GM18517 (cell line): ENCODE measurements at regions not wholly inside any gene's neighbourhood (a gene's known extent, or its start where the extent isn't known, plus 50 kb on each side); places are given as distances from the start of the nearest gene placed in this dataset.
"Not testable (repeated sequence)": the region's sequence is repeated elsewhere in the genome, so short reads cannot be mapped to it uniquely, and the experiment has no call there.

Experiments
- ATAC-seq: cut with Tn5 transposase; IDR thresholded peaks from one replicate; pipeline ENCODE4 v1.9.1; 2021; ENCODE audit warnings: mild to moderate bottlenecking, moderate library complexity; ENCODE audit not compliant: unreplicated experiment

GRCh38 chr3:150329408-150329807 lies 78.7 kb upstream of the TSC22D2 start:
- ATAC-seq = no peak

DNA sequence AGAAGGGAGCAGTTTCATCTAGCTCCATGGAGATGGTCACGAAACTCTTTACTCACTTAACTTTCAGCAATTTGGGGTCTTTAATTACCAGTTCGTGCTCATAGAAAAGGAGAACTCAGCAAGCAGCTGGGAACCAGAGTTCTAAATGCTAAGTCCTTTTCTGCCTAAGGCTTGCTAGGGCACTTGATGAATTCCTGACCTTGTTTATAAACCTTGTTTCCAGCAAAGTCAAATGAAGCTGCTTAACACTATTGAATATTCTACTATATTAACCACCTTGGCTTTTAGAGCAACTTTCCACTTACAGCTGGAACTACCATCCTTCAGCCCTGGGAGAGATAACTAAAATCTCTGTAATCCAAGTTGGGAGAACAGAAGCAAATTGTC lies 79.5 kb upstream of the TSC22D2 start:
- no peak for ATAC-seq

DNA sequence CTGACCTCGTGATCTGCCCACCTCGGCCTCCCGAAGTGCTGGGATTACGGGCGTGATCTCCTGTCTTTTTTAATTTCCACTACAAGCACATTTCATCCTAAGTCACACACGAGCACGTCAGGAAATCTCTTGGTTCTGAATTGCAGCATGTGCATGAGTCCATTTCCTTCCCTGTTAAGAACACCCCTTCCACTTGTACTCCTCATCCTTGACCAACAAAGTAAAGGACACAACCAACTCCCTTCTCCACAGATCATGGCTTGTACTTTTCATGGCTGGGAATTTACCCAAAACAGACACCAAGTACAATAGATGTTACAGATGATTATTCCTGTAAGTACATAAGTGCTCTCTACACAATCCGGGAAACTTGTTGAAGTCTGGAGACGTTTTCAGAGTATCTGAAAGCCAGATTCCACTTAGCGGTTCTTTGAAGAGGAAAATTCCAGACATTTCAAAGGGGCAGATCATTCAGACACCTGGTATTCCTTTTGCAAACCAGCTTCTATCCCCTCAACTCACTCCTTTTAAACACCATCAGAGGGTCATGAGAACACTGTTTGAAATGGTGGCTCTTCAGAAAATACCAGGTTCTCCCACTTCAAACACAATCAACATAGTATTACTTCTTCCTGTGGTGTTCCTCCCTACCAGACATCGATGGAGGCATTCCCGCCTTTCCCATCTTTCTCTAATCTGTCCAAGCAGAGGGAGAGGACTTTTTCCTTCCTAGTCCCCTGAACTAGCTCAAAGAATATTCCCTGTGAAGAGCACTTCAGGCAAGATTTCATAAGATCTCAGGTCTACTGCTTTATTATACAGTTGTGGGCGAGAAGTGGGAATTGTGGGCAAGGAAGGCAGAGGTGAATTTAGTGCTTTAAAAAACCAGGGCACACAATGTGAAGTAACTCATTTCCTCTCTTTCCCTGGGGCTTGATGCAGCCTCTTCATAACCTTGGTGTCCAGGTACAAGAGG lies 80.1 kb upstream of the TSC22D2 start:
- ATAC-seq = no peak

DNA sequence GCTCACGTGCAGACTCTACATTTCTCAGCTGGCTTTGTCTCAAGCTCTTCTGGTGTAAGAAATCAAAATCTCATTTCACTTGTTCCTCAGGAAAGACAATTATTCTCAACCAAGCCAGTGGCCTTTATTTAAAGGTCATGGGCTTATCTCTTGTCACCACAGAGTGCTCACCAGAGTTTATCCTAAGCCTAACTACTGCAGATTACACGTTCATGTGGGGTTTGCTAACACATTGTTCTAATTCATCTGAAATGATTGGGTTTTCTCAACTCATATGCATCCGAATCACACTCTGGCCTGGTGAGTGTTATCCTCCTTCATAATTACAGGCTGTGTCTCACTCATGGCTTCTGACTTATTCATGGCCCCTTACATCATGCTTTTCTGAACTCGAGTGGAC lies 83.3 kb upstream of the TSC22D2 start:
- no peak for ATAC-seq

- no peak for ATAC-seq
Measured at GRCh38 chr3:150324245-150324644, 83.9 kb upstream of the TSC22D2 start.

DNA sequence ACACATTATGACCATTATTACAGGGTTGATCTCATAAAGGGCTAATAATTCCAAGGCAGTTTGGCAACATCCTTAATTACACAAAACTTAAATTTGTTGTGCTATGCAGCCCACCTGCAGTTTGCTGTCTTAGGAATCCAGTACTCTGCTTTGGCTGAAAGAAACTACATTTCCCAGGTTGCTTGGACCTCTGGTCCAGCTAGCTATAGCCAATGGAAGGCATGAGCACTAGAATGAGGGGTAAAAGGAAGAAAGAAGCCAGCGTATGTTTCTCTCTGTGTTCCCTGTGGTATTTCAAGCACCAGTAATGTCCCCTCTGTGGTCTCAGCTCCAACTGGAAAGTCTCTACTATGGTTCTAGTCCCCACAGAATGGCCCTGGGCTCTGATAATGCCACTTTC lies 84.3 kb upstream of the TSC22D2 start:
- no peak for ATAC-seq

DNA sequence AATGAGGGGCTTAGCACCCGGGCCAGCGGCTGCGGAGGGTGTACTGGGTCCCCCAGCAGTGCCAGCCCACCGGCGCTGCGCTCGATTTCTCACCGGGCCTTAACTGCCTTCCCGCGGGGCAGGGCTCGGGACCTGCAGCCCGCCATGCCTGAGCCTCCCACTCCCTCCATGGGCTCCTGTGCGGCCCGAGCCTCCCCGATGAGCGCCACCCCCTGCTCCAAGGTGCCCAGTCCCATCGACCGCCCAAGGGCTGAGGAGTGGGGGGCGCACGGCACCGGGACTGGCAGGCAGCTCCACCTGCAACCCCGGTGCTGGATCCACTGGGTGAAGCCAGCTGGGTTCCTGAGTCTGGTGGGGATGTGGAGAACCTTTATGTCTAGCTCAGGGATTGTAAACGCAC lies 85.0 kb upstream of the TSC22D2 start:
- not testable (repeated sequence) for ATAC-seq

DNA sequence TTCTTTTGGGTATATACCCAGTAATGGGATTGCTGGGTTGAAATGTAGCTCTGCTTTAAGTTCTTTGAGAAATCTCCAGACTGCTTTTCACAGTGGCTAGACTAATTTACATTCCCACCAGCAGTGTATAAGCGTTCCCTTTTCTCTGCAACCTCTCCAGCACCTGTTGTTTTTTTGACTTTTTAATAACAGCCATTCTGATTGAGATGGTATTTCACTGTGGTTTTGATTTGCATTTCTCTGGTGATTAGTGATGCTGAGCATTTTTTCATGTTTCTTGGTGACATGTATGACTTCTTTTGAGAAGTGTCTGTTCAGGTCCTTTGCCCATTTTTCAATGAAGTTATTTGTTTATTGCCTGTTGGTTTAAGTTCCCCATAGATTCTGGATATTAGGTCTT lies 87.1 kb upstream of the TSC22D2 start:
- not testable (repeated sequence) for ATAC-seq

GRCh38 chr3:150319900-150320299 lies 88.2 kb upstream of the TSC22D2 start:
- no peak for ATAC-seq

DNA sequence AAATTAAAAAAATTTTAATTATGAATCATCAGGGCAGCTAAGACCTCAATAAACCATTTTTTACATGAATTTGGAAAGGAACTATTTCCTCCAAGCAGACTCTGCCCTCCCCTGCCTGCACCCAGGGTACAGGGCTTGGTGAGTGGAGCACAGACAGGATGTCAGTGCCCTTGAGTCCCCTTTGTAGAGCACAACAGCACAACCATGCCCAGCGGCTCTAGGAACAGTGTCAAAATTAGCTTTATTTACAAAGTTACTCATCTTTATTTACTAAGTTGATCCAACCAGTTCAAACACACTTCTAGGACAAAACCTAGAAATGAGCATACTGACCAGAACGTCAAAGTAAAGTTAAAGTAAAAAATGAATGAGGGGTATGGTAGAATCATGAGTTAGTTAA lies 90.6 kb upstream of the TSC22D2 start:
- no peak for ATAC-seq

- ATAC-seq = no peak
Measured at GRCh38 chr3:150315721-150316120, 92.4 kb upstream of the TSC22D2 start.

DNA sequence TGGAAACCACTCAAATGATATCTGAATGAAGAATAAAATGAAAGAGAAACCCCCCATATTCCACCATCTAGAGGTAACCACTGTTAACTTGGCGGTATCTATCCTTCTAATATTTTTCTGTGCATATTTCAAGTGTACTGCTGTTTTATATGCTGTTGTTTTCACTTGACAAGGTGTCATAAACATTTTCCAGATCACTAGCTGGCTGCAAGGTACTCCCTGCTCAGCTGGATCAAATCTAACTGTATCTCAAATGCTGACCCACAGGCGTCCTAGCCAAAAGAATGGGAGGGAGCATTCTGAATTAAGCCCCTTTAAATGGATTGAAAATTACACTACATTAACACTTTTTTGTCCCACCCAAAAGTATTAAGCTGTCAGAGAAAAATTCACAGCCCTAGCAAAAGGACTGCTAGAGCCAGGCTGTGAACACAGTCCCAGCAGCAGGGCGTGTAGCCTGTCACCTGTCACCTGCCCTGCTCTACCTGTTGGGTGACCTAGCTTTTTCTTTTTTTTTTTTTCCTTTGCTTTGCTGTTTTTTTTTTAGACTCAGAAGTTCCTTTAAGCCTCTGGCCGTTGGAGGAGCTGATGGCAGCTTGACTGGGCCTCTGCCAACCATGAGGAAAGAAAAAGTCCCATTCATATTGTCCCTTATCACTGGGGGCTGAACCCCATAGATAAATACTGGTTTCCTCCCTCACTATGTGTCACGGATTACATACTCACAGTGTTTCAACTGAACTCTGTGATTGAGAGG lies 93.7 kb upstream of the TSC22D2 start:
- ATAC-seq = no peak

GRCh38 chr3:150312018-150312657 lies 96.0 kb upstream of the TSC22D2 start:
- no peak for ATAC-seq

GRCh38 chr3:150311156-150311555 lies 96.9 kb upstream of the TSC22D2 start:
- ATAC-seq = no peak

- ATAC-seq = no peak
Measured at GRCh38 chr3:150309557-150309956, 98.5 kb upstream of the TSC22D2 start.

DNA sequence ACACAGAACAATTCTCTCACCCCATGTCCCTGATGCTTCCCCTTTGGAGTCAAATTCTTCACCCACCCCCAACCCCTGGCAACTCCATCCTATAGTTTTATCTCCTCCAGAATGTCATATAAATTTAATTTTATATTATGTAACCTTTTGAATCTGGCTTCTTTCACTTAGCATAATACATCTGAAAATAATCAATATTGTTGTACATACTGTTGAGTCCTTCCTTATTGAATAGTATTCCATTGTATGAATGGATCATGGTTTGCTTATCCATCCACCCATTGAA lies 98.9 kb upstream of the TSC22D2 start:
- no peak for ATAC-seq

DNA sequence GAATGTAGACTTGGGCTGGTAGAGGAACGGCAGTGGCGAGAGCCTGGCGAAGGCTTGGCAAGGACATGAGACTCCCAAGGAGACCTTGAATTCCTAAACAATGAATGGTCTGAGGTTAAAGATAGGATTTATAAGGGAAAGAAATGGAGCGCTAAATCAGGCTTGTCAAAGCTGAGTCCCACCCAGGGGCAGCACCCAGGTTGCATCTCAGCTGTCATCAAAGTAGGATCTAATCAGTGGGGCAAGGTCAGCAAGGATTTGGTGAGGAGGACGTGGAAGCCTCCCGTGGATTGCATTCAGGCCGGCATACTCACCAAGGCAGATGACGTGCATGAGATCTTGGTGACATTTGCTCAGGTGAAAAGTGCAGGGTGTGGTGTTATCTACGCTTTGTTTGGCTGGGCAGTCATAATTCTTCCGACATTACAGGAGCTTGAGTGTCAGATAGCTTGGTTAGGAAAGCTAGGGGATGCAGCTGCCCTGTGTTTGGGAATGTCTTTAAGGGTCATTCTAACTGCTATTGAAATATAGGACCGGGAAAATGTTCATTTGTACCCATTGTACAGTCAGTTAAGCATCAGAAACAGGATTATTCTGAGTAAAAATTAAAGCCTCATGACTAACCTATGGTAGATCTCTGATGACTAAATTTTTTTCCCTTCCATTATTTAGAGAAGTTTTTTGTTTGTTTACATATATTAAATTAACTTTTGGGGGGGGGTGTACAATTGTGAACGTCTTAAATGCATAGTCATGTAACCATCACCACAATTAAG lies 99.4 kb upstream of the TSC22D2 start:
- no peak for ATAC-seq

- no peak for ATAC-seq
Measured at GRCh38 chr3:150308037-150308319, 100.1 kb upstream of the TSC22D2 start.

GRCh38 chr3:150307311-150308036 lies 100.6 kb upstream of the TSC22D2 start:
- no peak for ATAC-seq

DNA sequence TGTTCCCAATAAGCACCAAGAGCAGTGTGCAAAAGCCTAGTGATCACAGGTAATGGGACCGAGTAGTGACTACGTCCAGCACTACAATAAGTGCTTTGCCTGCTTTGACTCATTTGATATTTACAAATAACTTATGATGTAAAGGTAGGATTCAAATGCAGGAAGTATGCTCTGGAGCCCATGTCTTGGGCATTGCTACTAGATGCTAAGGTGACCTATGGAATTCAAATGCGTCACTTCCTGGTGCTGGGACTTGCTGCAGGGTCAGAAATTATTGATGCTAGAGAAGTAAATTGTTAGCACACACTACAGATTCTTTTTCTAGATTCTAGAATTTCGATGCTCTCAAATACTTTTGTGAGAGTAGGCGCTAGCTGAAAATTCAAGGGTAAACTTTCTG lies 101.2 kb upstream of the TSC22D2 start:
- no peak for ATAC-seq

- ATAC-seq = no peak
Measured at GRCh38 chr3:150306083-150306482, 102.0 kb upstream of the TSC22D2 start.
